HPDE6-E6E7 (cell line): ENCODE measurements at regions not wholly inside any gene's neighbourhood (a gene's known extent, or its start where the extent isn't known, plus 50 kb on each side); places are given as distances from the start of the nearest gene placed in this dataset.
"Not testable (repeated sequence)": the region's sequence is repeated elsewhere in the genome, so short reads cannot be mapped to it uniquely, and the experiment has no call there.

ENCODE experiments used
- DNase-seq: peaks from one replicate; pipeline ENCODE4 v3.0.0; 2011; ENCODE audit warnings: missing footprints; ENCODE audit errors: extremely low spot score

GRCh38 chr12:127450826-127451225 lies 816.1 kb upstream of the TMEM132C start:
- no peak for DNase-seq

GRCh38 chr12:127455347-127456265 lies 811.4 kb upstream of the TMEM132C start:
- no peak for DNase-seq

- no peak for DNase-seq
These were observed 809.2 kb upstream of the TMEM132C start for GRCh38 chr12:127457726-127458125.

GRCh38 chr12:127459166-127459565 lies 807.8 kb upstream of the TMEM132C start:
- no peak for DNase-seq

DNA sequence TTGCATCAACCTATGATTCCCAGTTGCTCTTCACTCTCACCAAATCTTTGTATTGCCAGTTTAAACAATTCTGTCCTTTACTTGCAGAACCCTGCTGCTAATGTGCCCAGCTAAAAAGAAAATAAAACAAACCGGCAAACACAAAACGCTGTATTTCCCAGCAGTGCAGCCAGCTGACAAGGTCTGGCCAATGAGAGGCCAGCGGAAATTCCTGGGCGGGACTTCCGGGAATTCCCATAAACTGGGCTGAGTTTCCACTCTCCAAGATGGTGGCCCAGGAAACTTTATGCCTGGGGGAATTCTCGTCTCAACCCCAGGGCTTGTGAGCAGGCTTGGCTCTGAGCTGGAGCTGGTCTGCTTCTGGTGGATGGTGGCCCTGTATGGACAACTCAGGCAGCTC lies 807.3 kb upstream of the TMEM132C start:
- no peak for DNase-seq

DNA sequence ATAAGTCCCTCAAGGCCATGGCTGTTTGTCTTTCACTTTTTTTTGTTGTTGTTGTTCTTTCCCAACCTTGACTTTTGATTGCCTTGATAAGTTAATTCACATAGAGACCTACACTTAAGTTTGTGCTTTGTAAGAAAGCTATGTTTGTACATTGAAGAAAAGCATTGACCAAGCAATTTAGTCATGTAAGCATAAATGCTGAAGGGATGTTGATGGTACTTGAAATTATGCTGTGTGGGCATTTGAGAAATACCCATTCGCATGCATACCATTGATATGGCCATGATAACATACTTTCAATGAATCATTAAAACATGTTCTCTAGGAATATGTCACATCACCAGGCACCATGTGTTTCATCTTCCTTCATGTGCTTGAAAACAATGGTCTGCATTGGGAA lies 803.7 kb upstream of the TMEM132C start:
- DNase-seq: no peak

DNA sequence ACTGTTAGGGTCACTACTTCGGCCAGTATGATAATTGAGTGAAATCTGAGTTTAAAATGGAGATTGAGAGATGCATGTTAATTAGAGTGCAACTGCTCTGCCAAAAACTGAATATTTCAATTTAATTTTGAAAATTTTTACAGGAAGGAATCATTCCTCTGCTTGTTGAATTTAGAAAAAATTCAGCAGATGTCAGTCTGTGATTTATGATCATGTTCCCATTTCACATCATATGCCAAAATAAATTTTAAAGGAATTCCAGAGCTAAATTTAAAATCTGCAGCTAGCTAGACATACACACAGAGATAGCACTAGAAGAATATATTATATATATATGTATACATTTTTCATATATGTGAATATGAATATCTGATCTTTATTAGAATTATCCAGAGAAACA lies 797.6 kb upstream of the TMEM132C start:
- no peak for DNase-seq

DNA sequence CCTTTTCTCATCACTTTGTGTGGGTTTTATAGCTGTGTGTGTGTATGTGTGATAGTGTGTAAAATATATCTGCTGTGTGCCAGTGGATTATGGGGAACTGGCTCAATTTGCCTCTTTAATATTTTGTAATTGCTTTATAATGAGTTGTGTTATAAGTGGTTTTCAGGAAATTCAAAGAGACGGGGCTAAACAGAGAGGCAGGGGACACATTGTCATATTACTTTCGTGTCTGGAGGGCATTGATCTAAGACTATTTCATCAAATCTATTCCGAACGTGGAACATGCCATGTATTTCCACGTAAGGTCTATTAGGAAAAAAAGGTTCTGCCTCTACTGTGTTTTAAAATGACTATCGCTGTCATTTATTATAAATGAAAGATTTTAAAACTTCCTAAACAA lies 793.2 kb upstream of the TMEM132C start:
- DNase-seq: no peak

GRCh38 chr12:127479256-127479655 lies 787.7 kb upstream of the TMEM132C start:
- DNase-seq: no peak

- no peak for DNase-seq
These were observed 786.1 kb upstream of the TMEM132C start for GRCh38 chr12:127480775-127481314.

DNA sequence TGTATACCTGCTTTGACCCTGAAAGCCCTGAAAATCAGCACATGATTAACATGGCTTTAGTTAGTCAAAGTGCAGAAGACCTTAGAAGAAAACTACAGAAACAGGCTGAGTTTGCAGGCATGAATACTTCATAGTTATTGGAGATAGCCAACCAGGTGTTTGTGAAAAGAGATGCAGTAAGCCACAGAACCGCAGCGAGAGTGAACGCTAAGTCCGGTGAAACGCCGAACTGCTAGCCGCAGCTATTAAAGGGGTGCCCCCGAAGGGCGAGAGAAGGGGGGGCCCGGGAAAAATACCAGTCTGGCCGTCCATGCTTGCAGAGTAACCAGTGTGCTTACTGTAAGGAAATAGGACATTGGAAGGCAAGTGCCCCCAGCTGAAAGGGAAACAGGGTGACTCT lies 784.0 kb upstream of the TMEM132C start:
- no peak for DNase-seq

DNA sequence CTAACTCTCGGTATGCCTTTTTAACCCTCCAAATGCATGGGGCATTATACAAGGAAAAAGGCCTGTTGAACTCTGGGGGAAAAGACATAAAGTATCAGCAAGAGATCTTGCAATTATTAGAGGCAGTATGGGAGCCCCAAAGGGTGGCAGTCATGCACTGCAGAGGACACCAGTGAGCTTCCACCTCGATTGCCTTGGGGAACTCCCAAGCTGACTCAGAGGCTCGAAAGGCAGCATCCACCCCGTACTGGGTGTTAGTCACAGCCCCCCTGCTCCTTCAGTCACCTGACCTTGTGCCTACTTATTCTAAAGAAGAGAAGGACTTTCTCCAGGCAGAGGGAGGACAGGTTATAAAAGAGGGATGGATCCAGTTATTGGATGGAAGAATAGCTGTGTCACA lies 781.4 kb upstream of the TMEM132C start:
- DNase-seq: no peak

DNA sequence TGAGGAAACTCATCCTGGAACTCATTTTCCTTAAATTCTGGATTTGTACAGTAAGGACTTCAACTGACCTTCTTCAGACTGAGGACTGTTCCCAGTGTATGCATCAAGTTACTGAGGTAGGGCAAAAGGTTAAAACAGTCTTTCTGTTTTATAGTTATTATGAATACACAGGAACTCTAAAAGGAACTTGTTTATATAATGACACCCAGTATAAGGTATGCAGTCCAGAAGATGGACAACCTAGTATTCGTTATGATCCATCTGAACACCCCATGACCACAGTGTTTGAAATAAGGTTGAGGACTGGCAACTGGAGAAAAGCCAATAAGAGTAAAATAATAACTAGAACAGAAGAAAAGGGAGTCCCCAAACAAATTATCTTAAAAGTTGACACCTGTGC lies 779.9 kb upstream of the TMEM132C start:
- DNase-seq: no peak

- no peak for DNase-seq
These were observed 777.9 kb upstream of the TMEM132C start for GRCh38 chr12:127489061-127489460.

GRCh38 chr12:127494961-127495915 lies 771.7 kb upstream of the TMEM132C start:
- DNase-seq: no peak

GRCh38 chr12:127496255-127496654 lies 770.7 kb upstream of the TMEM132C start:
- no peak for DNase-seq

DNA sequence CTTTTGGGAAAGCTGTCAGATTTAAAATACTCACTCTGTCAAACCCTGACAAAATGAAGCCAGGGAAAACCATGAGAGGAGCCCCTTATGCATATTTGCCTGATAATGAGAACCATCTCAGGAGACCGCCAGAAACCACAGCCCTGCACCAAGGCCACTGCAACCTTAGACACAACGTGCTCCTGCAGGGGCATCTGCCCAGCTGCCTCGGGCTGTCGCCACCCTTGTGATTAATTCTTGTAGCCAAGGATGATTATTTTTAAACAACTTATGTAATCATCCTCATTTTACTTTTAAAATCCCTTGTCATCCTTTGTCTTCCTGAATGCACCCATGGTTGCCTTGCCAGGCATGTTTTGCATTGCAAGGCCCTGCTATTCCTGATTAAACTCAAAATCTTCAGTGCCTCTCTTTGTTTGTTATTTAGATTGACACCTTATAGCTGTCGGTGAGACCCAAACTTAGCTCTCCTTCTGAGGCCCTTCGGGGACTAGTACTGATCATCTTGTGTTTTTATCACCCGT lies 766.4 kb upstream of the TMEM132C start:
- no peak for DNase-seq

DNA sequence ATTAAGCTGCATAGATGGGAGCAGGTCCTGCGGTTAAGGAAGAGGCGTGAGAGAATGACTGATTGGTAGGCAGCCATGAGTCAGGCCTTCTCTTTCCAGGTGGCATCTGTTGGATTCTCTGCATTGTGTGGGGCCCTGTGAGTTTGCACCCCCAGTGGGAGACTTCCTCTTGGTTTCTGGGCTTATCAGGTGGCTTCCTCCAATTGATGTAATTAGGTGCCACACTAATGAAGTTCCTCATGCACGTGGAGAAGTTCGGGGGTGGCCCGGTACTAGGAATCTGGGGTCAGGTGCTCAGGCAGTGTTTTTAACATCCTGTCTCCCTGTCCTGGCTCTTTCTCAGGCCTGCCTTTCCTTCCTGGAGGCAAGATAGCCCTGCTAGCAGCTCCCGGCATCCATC lies 765.1 kb upstream of the TMEM132C start:
- no peak for DNase-seq

DNA sequence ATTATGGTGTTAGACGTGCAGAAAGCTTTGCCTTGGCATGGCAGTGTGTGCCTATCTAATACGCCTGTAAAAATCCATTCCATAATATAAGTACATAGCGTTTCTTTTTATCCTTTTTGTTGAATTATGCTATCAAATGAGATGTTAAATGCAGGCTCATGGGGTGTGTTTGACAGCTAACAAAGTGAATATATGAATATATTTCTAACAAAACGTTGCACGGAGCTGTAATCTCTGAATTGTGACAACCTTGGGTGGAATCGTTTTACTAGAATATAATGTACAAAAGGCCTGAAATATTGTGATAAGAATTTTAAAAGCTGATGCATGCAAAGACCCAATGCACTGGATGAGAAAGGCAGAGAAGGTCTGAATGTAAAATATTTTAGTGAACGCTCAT lies 763.7 kb upstream of the TMEM132C start:
- no peak for DNase-seq

DNA sequence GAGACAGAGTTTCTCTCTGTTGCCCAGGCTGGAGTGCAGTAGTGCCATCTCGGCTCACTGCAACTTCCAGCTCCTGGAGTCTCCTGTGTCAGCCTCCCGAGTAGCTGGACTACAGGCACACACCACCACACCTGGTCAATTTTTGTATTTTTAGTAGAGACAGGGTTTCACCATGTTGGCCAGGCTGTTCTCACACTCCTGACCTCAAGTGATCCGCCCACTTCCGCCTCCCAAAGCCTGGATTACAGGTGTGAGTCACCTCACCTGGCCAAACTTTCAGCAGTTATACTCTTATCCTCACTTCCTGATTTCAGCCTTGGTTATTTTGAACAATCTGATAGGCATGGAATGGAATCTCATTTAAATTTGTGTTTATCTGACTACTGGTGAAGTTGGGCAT lies 763.0 kb upstream of the TMEM132C start:
- not testable (repeated sequence) for DNase-seq

DNA sequence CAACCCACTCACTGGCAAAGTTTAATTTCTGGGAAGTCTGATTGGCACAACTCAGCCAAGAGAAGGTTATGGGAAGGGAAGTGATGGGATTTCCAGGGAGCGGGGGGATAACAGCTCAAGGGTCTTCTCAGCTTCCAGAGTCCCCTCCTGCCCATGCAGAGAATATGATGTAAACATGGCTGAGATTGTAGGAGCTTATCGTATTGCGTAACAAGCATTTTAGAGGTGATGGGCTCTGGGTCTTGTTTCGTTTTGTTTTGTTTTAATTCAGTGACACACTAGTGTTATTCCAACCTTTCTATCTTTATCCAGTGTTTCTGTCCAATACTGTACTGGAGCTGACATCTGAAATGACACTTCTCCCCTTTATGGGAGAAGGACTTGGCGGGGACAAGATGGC lies 762.1 kb upstream of the TMEM132C start:
- no peak for DNase-seq

GRCh38 chr12:127507341-127507740 lies 759.6 kb upstream of the TMEM132C start:
- no peak for DNase-seq
